H1 (cell line): ENCODE measurements at regions not wholly inside any gene's neighbourhood (a gene's known extent, or its start where the extent isn't known, plus 50 kb on each side); places are given as distances from the start of the nearest gene placed in this dataset.

Experiments used
- EP300 ChIP-seq, 2 experiments: IDR thresholded peaks; 1 replicate in 1 of 2; 2 replicates in 1 of 2; pipeline ENCODE4 v1.6.1; 2011 to 2012; ENCODE audit warnings: low read depth in 2 of 2, low read length in 2 of 2, mild to moderate bottlenecking in 2 of 2, borderline replicate concordance in 1 of 2, inconsistent platforms in 1 of 2, moderate library complexity in 1 of 2

DNA sequence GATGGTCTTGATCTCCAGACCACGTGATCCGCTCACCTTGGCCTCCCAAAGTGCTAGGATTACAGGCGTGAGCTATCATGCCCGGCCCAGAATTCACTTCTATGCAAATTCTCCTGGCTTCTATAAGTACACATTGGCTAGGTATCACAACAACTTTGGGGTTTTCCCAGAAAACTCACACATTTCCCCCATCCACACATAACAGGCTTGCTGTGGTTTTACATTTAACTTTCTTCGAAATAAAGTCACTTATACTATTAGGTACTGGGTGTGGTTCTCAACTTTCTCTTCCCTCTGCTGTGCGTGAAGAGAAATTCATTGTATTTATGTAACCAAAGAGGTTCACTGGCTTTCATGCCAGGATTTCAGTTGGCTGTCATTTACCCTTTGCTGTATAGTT is 439.4 kb upstream of the CWC22 start (continued):
- TF ChIP-seq EP300 (IDR thresholded peaks at IDR 0.05; ENCODE audit: borderline replicate concordance in 1 of 2, low read depth in 2 of 2, low read length in 2 of 2) = no peak
